ENCODE measurements at regions not wholly inside any gene's neighbourhood (a gene's known extent, or its start where the extent isn't known, plus 50 kb on each side); places are given as distances from the start of the nearest gene placed in this dataset.
"Not testable (repeated sequence)": the region's sequence is repeated elsewhere in the genome, so short reads cannot be mapped to it uniquely, and the experiment has no call there.

GRCh38 chr6:26235302-26235670 lies 129.7 kb upstream of the BTN3A2 start:
- no peak for DNase-seq (ENCODE audit: low spot score)
- TF ChIP-seq ETS1 (IDR thresholded peaks at IDR 0.05) (no peak), JUNB (IDR thresholded peaks at IDR 0.05; ENCODE audit: unreplicated experiment) (no peak), STAT1 (IDR thresholded peaks at IDR 0.05; ENCODE audit: unreplicated experiment) (no peak), NANOG (IDR thresholded peaks at IDR 0.05; ENCODE audit: borderline replicate concordance) (no peak)
- no peaks in the 10 kb centered on the region for H3K9me2 ChIP-seq (ENCODE audit: insufficient read depth)
- no peaks in the 10 kb centered on the region for H3K36me3 Mint-ChIP-seq (ENCODE audit: low read depth)
- H3K4me3 Mint-ChIP-seq: peak overlapping the region; percentile 90
- H4K20me1 ChIP-seq (replicated peaks; ENCODE audit: insufficient read depth): no peaks in the 10 kb centered on the region
- no peaks in the 10 kb centered on the region for H3K27me3 ChIP-seq (ENCODE audit: insufficient read depth)
- no peaks in the 10 kb centered on the region for H3K36me3 ChIP-seq (ENCODE audit: insufficient read depth)
- no peak overlapping the region for H2AFZ ChIP-seq
- H3K27me3 Mint-ChIP-seq (ENCODE audit: insufficient read depth, low read depth, poor library complexity): peaks cover 27% of the 10 kb centered on the region
- H3F3A ChIP-seq (replicated peaks; ENCODE audit: low read depth): peaks cover 9% of the 10 kb centered on the region; the same call in 1 of the 2 replicates
- peak overlapping the region; percentile 75 for H3K27ac ChIP-seq (ENCODE audit: low read depth)
- H3K79me2 ChIP-seq (replicated peaks; ENCODE audit: insufficient read depth): no peaks in the 10 kb centered on the region
- H3K4me1 Mint-ChIP-seq: peaks cover 21% of the 10 kb centered on the region; the same call in 2 of the 3 replicates
- H3K4me2 ChIP-seq: peak overlapping the region; percentile 70
- ATAC-seq: no peak
- peak overlapping the region; percentile 78 for H3K4me3 ChIP-seq
- no peaks in the 10 kb centered on the region; the same call in none of the 3 replicates for H3K9me3 Mint-ChIP-seq
- H3K27ac Mint-ChIP-seq: peak overlapping the region; percentile 95
- H3K4me1 ChIP-seq (ENCODE audit: insufficient read depth): peaks cover 3% of the 10 kb centered on the region; the same call in 1 of the 2 replicates

GRCh38 chr6:26239415-26239814 lies 125.6 kb upstream of the BTN3A2 start:
- not testable (repeated sequence) for H3K36me3 ChIP-seq (ENCODE audit: insufficient read depth); ATAC-seq; H3K79me2 ChIP-seq (replicated peaks; ENCODE audit: insufficient read depth); H3K27me3 ChIP-seq (ENCODE audit: insufficient read depth); DNase-seq (ENCODE audit: low spot score); H2AFZ ChIP-seq; H3K4me3 ChIP-seq; H3K36me3 Mint-ChIP-seq (ENCODE audit: low read depth); H3K4me3 Mint-ChIP-seq; H3K9me2 ChIP-seq (ENCODE audit: insufficient read depth); H3F3A ChIP-seq (replicated peaks; ENCODE audit: low read depth); H4K20me1 ChIP-seq (replicated peaks; ENCODE audit: insufficient read depth); H3K9me3 Mint-ChIP-seq
- H3K27me3 Mint-ChIP-seq (ENCODE audit: insufficient read depth, low read depth, poor library complexity): peaks cover 30% of the 10 kb centered on the region
- Histone ChIP-seq H3K4me2 (peak overlapping the region; percentile 25; the same call in 1 of the 2 replicates), H3K27ac (ENCODE audit: low read depth) (peak overlapping the region; percentile 85), H3K4me1 (ENCODE audit: insufficient read depth) (peaks cover 18% of the 10 kb centered on the region)
- H3K4me1 Mint-ChIP-seq: peaks cover 28% of the 10 kb centered on the region
- peak overlapping the region; percentile 97 for H3K27ac Mint-ChIP-seq

GRCh38 chr6:26240157-26241032 lies 124.6 kb upstream of the BTN3A2 start:
- H2AFZ ChIP-seq: no peak overlapping the region
- ATAC-seq (peak; percentile 79), DNase-seq (ENCODE audit: low spot score) (peak; percentile 94)
- H3K4me1 ChIP-seq (ENCODE audit: insufficient read depth): peaks cover 18% of the 10 kb centered on the region
- no peaks in the 10 kb centered on the region for H3K9me2 ChIP-seq (ENCODE audit: insufficient read depth)
- peak overlapping the region; percentile 77 for H3K4me3 Mint-ChIP-seq
- H3K4me2 ChIP-seq: peak overlapping the region; percentile 75
- peaks cover 34% of the 10 kb centered on the region for H3K4me1 Mint-ChIP-seq
- H3K27me3 Mint-ChIP-seq (ENCODE audit: insufficient read depth, low read depth, poor library complexity): peaks cover 23% of the 10 kb centered on the region
- no peaks in the 10 kb centered on the region; the same call in 2 of the 3 replicates for H3K36me3 Mint-ChIP-seq (ENCODE audit: low read depth)
- no peaks in the 10 kb centered on the region for H3K79me2 ChIP-seq (replicated peaks; ENCODE audit: insufficient read depth)
- H3K36me3 ChIP-seq (ENCODE audit: insufficient read depth): no peaks in the 10 kb centered on the region
- H4K20me1 ChIP-seq (replicated peaks; ENCODE audit: insufficient read depth): no peaks in the 10 kb centered on the region
- 0 out of 3 replicates have a peak, but pooled peaks cover 2% of the 10 kb centered on the region for H3K9me3 Mint-ChIP-seq
- no peaks in the 10 kb centered on the region for H3K27me3 ChIP-seq (ENCODE audit: insufficient read depth)
- H3K4me3 ChIP-seq: peak overlapping the region; percentile 65
- no peaks in the 10 kb centered on the region for H3F3A ChIP-seq (replicated peaks; ENCODE audit: low read depth)
- peak overlapping the region; percentile 97 for H3K27ac Mint-ChIP-seq
- H3K27ac ChIP-seq (ENCODE audit: low read depth): peak overlapping the region; percentile 97
- TF ChIP-seq ETS1 (IDR thresholded peaks at IDR 0.05) (peak; percentile 68), REST (IDR thresholded peaks at IDR 0.05; ENCODE audit: unreplicated experiment) (no peak), CTCF (conservative IDR thresholded peaks at IDR 0.05; ENCODE audit: low read depth in 2 of 2) (no peak), JUNB (IDR thresholded peaks at IDR 0.05; ENCODE audit: unreplicated experiment) (peak; percentile 61), ZNF114 (CRISPR knock-in tag; IDR thresholded peaks at IDR 0.05) (no peak), EZH2 (IDR thresholded peaks at IDR 0.05; ENCODE audit: low read depth, unreplicated experiment) (no peak), CREB1 (CRISPR knock-in tag; IDR thresholded peaks at IDR 0.05; ENCODE audit: low read depth) (no peak; the same call in 1 of the 2 replicates), ZNF331 (CRISPR knock-in tag; IDR thresholded peaks at IDR 0.05; ENCODE audit: low read depth) (no peak)
